K562 (cell line): ENCODE measurements at regions not wholly inside any gene's neighbourhood (a gene's known extent, or its start where the extent isn't known, plus 50 kb on each side); places are given as distances from the start of the nearest gene placed in this dataset.

ENCODE experiments used
- ATAC-seq: fragments of 200-7000 bp; cut with Tn5 transposase; 3 replicates; pipeline ENCODE4 v1.9.1; 2020; ENCODE audit warnings: moderate library complexity
- BruUV-seq: library from RNA; stranded (reverse); fragments of 400-500 nt; replicated peaks from 2 replicates; lab custom pipeline; 2021; lab: Mats Ljungman, UMichigan
- CTCF ChIA-PET: fragments of 300-600 bp; formaldehyde crosslinking; extraction: SDS; loops from one replicate; lab custom pipeline; 2021; ENCODE audit warnings: low intra/inter-chr PET ratio; lab: Yijun Ruan, JAX
- POLR2A ChIA-PET: fragments of 300-600, 350-650 bp; sonication (Branson Sonifier 250); formaldehyde crosslinking; extraction: SDS; loops from one replicate; lab custom pipeline; 2021; ENCODE audit warnings: antibody characterized with exemption, inconsistent platforms; lab: Yijun Ruan, JAX
- DNase-seq, 4 experiments: peaks; one replicate each; pipeline versions ENCODE4 v3.0.0 to v3.0.0-alpha.2; 2011 to 2018; ENCODE audit warnings: low spot score in 3 of 4, mixed read lengths in 3 of 4; ENCODE audit errors: extremely low read depth in 1 of 4
- FAIRE-seq: peaks from 2 replicates; lab custom pipeline; 2011; peaks lifted over from hg19 to GRCh38; lab: Jason Lieb, UNC
- H2AFZ ChIP-seq: 2 replicates; pipeline ENCODE4 v1.6.0; 2011; ENCODE audit warnings: low read depth, low read length, control low read depth, inconsistent platforms
- H3K27ac ChIP-seq: fragments of 200-600 bp; 3 replicates; pipeline ENCODE4 v1.8.0; 2011; ENCODE audit warnings: low read depth, mild to moderate bottlenecking, control low read depth, inconsistent platforms, low read length, moderate library complexity, mixed read lengths; ENCODE audit errors: extremely low read depth
- H3K27me3 ChIP-seq, 2 experiments: fragments of 300-600 bp in 1 of 2; 2 replicates in 1 of 2; 3 replicates in 1 of 2; pipeline versions ENCODE4 v1.6.0 to v1.8.0; 2011; ENCODE audit warnings: inconsistent platforms in 2 of 2, low read length in 2 of 2, mild to moderate bottlenecking in 1 of 2, mixed read lengths in 1 of 2, moderate library complexity in 1 of 2; ENCODE audit not compliant: control insufficient read depth in 2 of 2, insufficient read depth in 2 of 2
- H3K36me3 ChIP-seq: fragments of 300-600 bp; 3 replicates; pipeline ENCODE4 v1.8.0; 2011; ENCODE audit warnings: mild to moderate bottlenecking, low read length, inconsistent platforms; ENCODE audit not compliant: control insufficient read depth, insufficient read depth
- H3K4me1 ChIP-seq, 2 experiments: fragments of 200-600 bp in 1 of 2; replicated peaks in 1 of 2; 2 replicates in 1 of 2; 3 replicates in 1 of 2; pipeline versions ENCODE4 v1.5.1 to v1.8.0; 2011; ENCODE audit warnings: inconsistent platforms in 2 of 2, low read length in 2 of 2, mild to moderate bottlenecking in 1 of 2, mixed read lengths in 1 of 2, moderate library complexity in 1 of 2; ENCODE audit not compliant: control insufficient read depth in 2 of 2, insufficient read depth in 2 of 2
- H3K4me2 ChIP-seq: 2 replicates; pipeline ENCODE4 v1.6.1; 2011; ENCODE audit warnings: low read length, control low read depth, inconsistent platforms, mixed read lengths; ENCODE audit not compliant: insufficient read depth
- H3K4me3 ChIP-seq: fragments of 200-600 bp; sonication (generic), shearing (Covaris generic); 2 replicates; pipeline ENCODE4 v1.5.1; 2016; ENCODE audit warnings: control low read depth, inconsistent platforms
- H3K79me2 ChIP-seq: fragments of 200-600 bp; 3 replicates; pipeline ENCODE4 v1.8.0; 2011; ENCODE audit warnings: low read length, inconsistent platforms; ENCODE audit not compliant: control insufficient read depth, insufficient read depth
- H3K9ac ChIP-seq, 2 experiments: 2 replicates each; pipeline versions ENCODE4 v1.6.0 to v1.6.1; 2011; ENCODE audit warnings: low read depth in 2 of 2, low read length in 2 of 2, control low read depth in 1 of 2, inconsistent platforms in 1 of 2, mild to moderate bottlenecking in 1 of 2, mixed read lengths in 1 of 2; ENCODE audit not compliant: insufficient read depth in 1 of 2
- H3K9me1 ChIP-seq: one replicate; pipeline ENCODE4 v1.6.0; 2011; ENCODE audit warnings: inconsistent platforms, mild to moderate bottlenecking, low read length, moderate library complexity; ENCODE audit not compliant: control insufficient read depth, insufficient read depth
- H3K9me3 ChIP-seq: replicated peaks from 2 replicates; pipeline ENCODE4 v1.5.1; 2011; ENCODE audit warnings: low read depth, low read length, inconsistent platforms; ENCODE audit not compliant: control insufficient read depth, insufficient read depth
- H4K20me1 ChIP-seq: replicated peaks from 2 replicates; pipeline ENCODE4 v1.6.1; 2011; ENCODE audit warnings: low read length, inconsistent platforms, mixed read lengths; ENCODE audit not compliant: control insufficient read depth, insufficient read depth
- CBFB ChIP-seq: sonication (generic); formaldehyde crosslinking; IDR thresholded peaks from 2 replicates; pipeline ENCODE4 v1.4.0; 2020; ENCODE audit warnings: mild to moderate bottlenecking, missing genetic modification reagents
- CREBBP ChIP-seq: IDR thresholded peaks from one replicate; pipeline ENCODE4 v1.6.1; 2012; ENCODE audit warnings: low read depth, mild to moderate bottlenecking, control low read depth, inconsistent platforms, low read length
- GTF2A2 ChIP-seq: IDR thresholded peaks from 2 replicates; pipeline ENCODE4 v1.6.1; 2016; ENCODE audit warnings: mild to moderate bottlenecking, missing genetic modification characterization, missing compliant biosample characterization
- HNRNPH1 ChIP-seq: fragments of 200-400 bp; formaldehyde crosslinking; optimal IDR thresholded peaks from 2 replicates; pipeline ENCODE3; 2017; ENCODE audit warnings: low read depth, mild to moderate bottlenecking, low read length, moderate library complexity
- NEUROD1 ChIP-seq: fragments of 150-350 bp; IDR thresholded peaks from 2 replicates; pipeline ENCODE4 v1.6.1; 2014; ENCODE audit warnings: borderline replicate concordance, low read length, low read depth; ENCODE audit not compliant: partially characterized antibody
- NFYB ChIP-seq: IDR thresholded peaks from 2 replicates; pipeline ENCODE4 v1.6.1; 2011; ENCODE audit warnings: mild to moderate bottlenecking, moderate library complexity; ENCODE audit not compliant: insufficient read length; ENCODE audit errors: extremely low read depth
- TCFL5 ChIP-seq: fragments of 250-450 bp; sonication (Bioruptor Pico); conservative IDR thresholded peaks from 2 replicates; pipeline ENCODE4 v1.6.1; 2021; ENCODE audit warnings: mild to moderate bottlenecking, moderate library complexity, matching md5 sums
- ZNF263 ChIP-seq: sonication (generic); formaldehyde crosslinking; IDR thresholded peaks from 2 replicates; pipeline ENCODE4 v1.8.0; 2022; ENCODE audit warnings: mild to moderate bottlenecking, missing genetic modification reagents, borderline replicate concordance
- ZNF583 ChIP-seq: fragments of 250-450 bp; sonication (Bioruptor Pico); IDR thresholded peaks from 2 replicates; pipeline ENCODE4 v1.4.0; 2020
- WGBS: fragments of 100-300 bp; shearing (Covaris generic); methylation state at CpG from one replicate; pipeline ENCODE4 v1.1.6; 2016; ENCODE audit warnings: low coverage, mixed read lengths; ENCODE audit not compliant: insufficient coverage; ENCODE audit errors: missing lambda C conversion rate; 5-methylcytosine and 5-hydroxymethylcytosine counted together
- in situ Hi-C: fragments of 300-500 bp; cut with MboI; formaldehyde crosslinking; loops from 4 replicates; pipeline ENCODE4 v1.15.0; 2018; ENCODE audit warnings: inconsistent platforms, mixed read lengths
- intact Hi-C: fragments of 100-400 bp; cut with micrococcal nuclease; formaldehyde crosslinking; loops from 2 replicates; pipeline ENCODE4 v1.14.2; 2022
- TF ChIP-seq, protein P1 (sequence below), 2 experiments: fragments of 450-650 bp in 1 of 2; sonication (generic) in 1 of 2; formaldehyde crosslinking in 1 of 2; IDR thresholded peaks in 1 of 2; conservative IDR thresholded peaks in 1 of 2; 2 replicates each; pipeline versions ENCODE4 v1.6.1 to v1.8.1; 2016 to 2023; ENCODE audit warnings: mild to moderate bottlenecking in 2 of 2, moderate library complexity in 2 of 2, inconsistent platforms in 1 of 2, missing genetic modification reagents in 1 of 2
- TF ChIP-seq, protein P2 (sequence below): sonication (generic); formaldehyde crosslinking; IDR thresholded peaks from 2 replicates; pipeline ENCODE4 v1.9.0; 2022; ENCODE audit warnings: mild to moderate bottlenecking, missing genetic modification reagents
- TF ChIP-seq, protein P3 (sequence below): fragments of 250-450 bp; sonication (Bioruptor Pico); IDR thresholded peaks from 2 replicates; pipeline ENCODE4 v1.5.0; 2021
- TF ChIP-seq, protein P4 (sequence below): fragments of 450-650 bp; IDR thresholded peaks from 2 replicates; pipeline ENCODE4 v1.6.1; 2016; ENCODE audit warnings: borderline replicate concordance
- TF ChIP-seq, protein P5 (sequence below): sonication (generic); formaldehyde crosslinking; IDR thresholded peaks from 2 replicates; pipeline ENCODE4 v1.8.0; 2022; ENCODE audit warnings: mild to moderate bottlenecking, missing genetic modification reagents

DNA sequence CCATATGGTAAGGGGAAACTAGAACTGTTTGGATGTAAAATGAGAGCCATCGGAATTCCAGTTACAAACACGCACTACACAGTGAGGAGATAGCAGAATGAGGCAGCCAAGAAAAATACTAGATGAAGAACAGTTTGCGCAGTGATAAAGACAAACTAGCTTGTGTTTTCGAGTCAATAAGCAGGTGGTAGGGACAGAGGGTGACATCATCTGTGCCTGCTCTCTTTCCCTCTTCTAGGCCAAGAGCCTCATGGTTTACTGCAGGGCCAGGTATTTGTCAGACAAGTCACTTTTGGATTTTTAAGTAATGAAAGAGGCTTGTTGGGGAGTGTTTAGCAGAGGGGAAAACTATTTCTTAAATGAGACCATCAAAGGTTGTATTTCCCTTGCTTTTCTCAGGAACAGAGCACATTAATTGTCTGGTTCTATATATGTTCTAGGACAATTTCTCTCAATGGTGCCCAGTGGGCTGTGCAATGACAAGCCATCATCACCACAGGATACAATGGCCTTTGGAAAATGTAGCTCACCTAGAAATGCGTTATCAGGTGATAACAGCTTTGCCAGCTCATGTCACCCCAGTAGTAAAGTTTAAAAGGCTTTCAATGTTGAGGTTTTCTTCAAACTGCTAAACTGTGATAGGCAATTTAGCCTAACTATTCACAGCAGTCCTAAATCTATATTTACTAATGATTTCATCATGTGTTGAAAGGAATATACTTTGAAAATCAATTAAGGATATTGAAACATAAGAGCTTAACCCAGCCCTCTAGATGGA lies 1210.3 kb upstream of the ZEB2 start (continued):
- no peak for TF ChIP-seq TCFL5
- TF ChIP-seq, protein P1, sequence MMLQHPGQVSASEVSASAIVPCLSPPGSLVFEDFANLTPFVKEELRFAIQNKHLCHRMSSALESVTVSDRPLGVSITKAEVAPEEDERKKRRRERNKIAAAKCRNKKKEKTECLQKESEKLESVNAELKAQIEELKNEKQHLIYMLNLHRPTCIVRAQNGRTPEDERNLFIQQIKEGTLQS (IDR thresholded peaks at IDR 0.05) = peak; percentile 74
- TF ChIP-seq, protein P1 (CRISPR knock-in tag; conservative IDR thresholded peaks at IDR 0.05) = no peak
- TF ChIP-seq, protein P2, sequence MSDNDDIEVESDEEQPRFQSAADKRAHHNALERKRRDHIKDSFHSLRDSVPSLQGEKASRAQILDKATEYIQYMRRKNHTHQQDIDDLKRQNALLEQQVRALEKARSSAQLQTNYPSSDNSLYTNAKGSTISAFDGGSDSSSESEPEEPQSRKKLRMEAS (CRISPR knock-in tag) = peak; percentile 55; the same call in 1 of the 2 replicates
- no peak for TF ChIP-seq NEUROD1
- TF ChIP-seq NFYB = no peak

DNA sequence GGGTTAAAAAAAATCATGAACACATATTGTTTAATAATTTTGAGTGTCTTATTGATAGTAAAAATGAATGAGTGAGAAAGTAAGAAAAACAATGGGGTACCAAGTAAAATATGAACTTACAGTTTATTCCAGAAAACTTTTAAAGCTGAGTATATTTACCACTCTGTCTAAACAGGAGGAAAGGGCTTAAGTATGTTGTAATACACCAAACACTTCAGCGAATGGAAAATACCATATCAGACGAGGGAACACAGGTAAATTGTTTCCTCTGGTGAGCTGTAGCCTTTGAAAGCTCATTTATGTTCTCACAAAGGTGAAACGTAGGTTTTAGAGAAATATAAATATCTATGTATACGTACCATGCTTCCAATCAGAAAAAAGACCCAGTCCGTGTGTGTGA lies 1209.6 kb upstream of the ZEB2 start:
- ATAC-seq (no peak), FAIRE-seq (no peak), DNase-seq (no peak)
- Histone ChIP-seq H2AFZ (peak overlapping the region; percentile 52), H3K9me1 (no peaks in the 10 kb centered on the region), H3K9me3 (peaks cover 2% of the 10 kb centered on the region), H3K36me3 (no peaks in the 10 kb centered on the region; the same call in 1 of the 3 replicates), H3K27ac (peak overlapping the region; percentile 62; the same call in 2 of the 3 replicates), H3K9ac (0 out of 4 replicates have a peak overlapping the region, but pooled peaks of 1 of the 2 experiments have one; percentile 36), H3K4me3 (no peak overlapping the region), H3K4me2 (no peak overlapping the region), H3K27me3 (no peaks in the 10 kb centered on the region), H4K20me1 (no peaks in the 10 kb centered on the region), H3K4me1 (peaks cover 0 to 24% of the 10 kb centered on the region in 2 experiments; a peak in 2 of 5 replicates), H3K79me2 (no peaks in the 10 kb centered on the region)
- WGBS = 65% methylated on average over 5 of the region's 5 CpGs
- POLR2A ChIA-PET = no interaction called here
- CTCF ChIA-PET = no interaction called here
- intact Hi-C loops (no loop called here), in situ Hi-C loops (no loop called here)
- BruUV-seq = no TSS peak
- TF ChIP-seq, protein P3, sequence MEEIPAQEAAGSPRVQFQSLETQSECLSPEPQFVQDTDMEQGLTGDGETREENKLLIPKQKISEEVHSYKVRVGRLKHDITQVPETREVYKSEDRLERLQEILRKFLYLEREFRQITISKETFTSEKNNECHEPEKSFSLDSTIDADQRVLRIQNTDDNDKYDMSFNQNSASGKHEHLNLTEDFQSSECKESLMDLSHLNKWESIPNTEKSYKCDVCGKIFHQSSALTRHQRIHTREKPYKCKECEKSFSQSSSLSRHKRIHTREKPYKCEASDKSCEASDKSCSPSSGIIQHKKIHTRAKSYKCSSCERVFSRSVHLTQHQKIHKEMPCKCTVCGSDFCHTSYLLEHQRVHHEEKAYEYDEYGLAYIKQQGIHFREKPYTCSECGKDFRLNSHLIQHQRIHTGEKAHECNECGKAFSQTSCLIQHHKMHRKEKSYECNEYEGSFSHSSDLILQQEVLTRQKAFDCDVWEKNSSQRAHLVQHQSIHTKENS = no peak
- TF ChIP-seq ZNF263 (CRISPR knock-in tag) = no peak
- TF ChIP-seq, protein P4, sequence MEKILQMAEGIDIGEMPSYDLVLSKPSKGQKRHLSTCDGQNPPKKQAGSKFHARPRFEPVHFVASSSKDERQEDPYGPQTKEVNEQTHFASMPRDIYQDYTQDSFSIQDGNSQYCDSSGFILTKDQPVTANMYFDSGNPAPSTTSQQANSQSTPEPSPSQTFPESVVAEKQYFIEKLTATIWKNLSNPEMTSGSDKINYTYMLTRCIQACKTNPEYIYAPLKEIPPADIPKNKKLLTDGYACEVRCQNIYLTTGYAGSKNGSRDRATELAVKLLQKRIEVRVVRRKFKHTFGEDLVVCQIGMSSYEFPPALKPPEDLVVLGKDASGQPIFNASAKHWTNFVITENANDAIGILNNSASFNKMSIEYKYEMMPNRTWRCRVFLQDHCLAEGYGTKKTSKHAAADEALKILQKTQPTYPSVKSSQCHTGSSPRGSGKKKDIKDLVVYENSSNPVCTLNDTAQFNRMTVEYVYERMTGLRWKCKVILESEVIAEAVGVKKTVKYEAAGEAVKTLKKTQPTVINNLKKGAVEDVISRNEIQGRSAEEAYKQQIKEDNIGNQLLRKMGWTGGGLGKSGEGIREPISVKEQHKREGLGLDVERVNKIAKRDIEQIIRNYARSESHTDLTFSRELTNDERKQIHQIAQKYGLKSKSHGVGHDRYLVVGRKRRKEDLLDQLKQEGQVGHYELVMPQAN = no peak
- no peak for TF ChIP-seq TCFL5
- TF ChIP-seq HNRNPH1 = no peak
- TF ChIP-seq CBFB (CRISPR knock-in tag) = no peak
- no peak for TF ChIP-seq GTF2A2 (tag)
- TF ChIP-seq, protein P5, sequence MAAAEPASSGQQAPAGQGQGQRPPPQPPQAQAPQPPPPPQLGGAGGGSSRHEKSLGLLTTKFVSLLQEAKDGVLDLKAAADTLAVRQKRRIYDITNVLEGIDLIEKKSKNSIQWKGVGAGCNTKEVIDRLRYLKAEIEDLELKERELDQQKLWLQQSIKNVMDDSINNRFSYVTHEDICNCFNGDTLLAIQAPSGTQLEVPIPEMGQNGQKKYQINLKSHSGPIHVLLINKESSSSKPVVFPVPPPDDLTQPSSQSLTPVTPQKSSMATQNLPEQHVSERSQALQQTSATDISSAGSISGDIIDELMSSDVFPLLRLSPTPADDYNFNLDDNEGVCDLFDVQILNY = no peak
- no peak for TF ChIP-seq ZNF583 (CRISPR knock-in tag)
- no peak for TF ChIP-seq CREBBP
